ENCODE measurements at regions not wholly inside any gene's neighbourhood (a gene's known extent, or its start where the extent isn't known, plus 50 kb on each side); places are given as distances from the start of the nearest gene placed in this dataset.

- no peaks in the 10 kb centered on the region for H3K9me3 ChIP-seq (ENCODE audit: control insufficient read depth in 1 of 2, low read length in 2 of 2)
- Mint-ChIP-seq H3K9me3 (peaks cover 0 to 3% (median 0%) of the 10 kb centered on the region in 8 donors), H3K4me3 (no peak overlapping the region), H3K36me3 (no peaks in the 10 kb centered on the region), H3K4me1 (no peaks in the 10 kb centered on the region), H3K27ac (no peak overlapping the region), H3K27me3 (peaks cover 0 to 2% of the 10 kb centered on the region in 2 donors)
- no peaks in the 10 kb centered on the region for H3K4me1 ChIP-seq (ENCODE audit: insufficient read depth, low read length)
- intact Hi-C loops (cut with micrococcal nuclease) = no loop called here
- H3K27ac ChIP-seq (ENCODE audit: low read depth, low read length) = no peak overlapping the region
- POLR2A ChIA-PET (ENCODE audit: partially characterized antibody) = no interaction called here
- no peaks in the 10 kb centered on the region for H3K36me3 ChIP-seq (ENCODE audit: insufficient read depth, low read length)
- no peaks in the 10 kb centered on the region for H3K27me3 ChIP-seq (ENCODE audit: insufficient read depth, low read length)
- H3K4me3 ChIP-seq (ENCODE audit: low read length in 2 of 2) = no peak overlapping the region
- CTCF ChIA-PET (ENCODE audit: partially characterized antibody) = no interaction called here
- no peak for DNase-seq
These were observed 178.0 kb downstream of the TLR4 start for GRCh38 chr9:117882171-117882570.

DNA sequence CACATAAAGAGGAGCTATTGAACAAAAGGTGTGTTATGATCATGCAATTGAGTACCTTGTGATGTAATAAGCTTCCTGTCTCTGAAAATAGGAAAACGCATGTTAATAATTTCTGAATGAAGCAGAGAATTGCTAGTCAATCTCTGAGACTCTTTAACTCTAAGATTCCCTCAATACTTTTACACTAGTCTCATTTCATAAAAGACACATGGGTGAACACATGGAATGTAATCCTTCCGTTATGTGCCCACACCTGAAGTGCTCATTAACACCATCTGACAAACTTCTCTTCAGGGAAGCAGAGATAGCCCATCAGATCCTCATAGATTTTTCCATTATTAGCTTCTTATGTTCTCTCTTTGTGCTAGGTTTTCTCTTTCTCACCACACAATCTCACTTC lies 182.4 kb downstream of the TLR4 start:
- no peak overlapping the region for H3K27ac Mint-ChIP-seq
- POLR2A ChIA-PET (ENCODE audit: partially characterized antibody) = no interaction called here
- no peaks in the 10 kb centered on the region for H3K36me3 Mint-ChIP-seq
- intact Hi-C loops (cut with micrococcal nuclease) = no loop called here
- Histone ChIP-seq H3K9me3 (ENCODE audit: control insufficient read depth in 1 of 2, low read length in 2 of 2) (no peaks in the 10 kb centered on the region), H3K4me1 (ENCODE audit: insufficient read depth, low read length) (no peaks in the 10 kb centered on the region), H3K27ac (ENCODE audit: low read depth, low read length) (no peak overlapping the region), H3K36me3 (ENCODE audit: insufficient read depth, low read length) (no peaks in the 10 kb centered on the region), H3K4me3 (ENCODE audit: low read length in 2 of 2) (no peak overlapping the region), H3K27me3 (ENCODE audit: insufficient read depth, low read length) (no peaks in the 10 kb centered on the region)
- CTCF ChIA-PET (ENCODE audit: partially characterized antibody) = no interaction called here
- no peaks in the 10 kb centered on the region for H3K27me3 Mint-ChIP-seq
- no peaks in the 10 kb centered on the region for H3K4me1 Mint-ChIP-seq
- H3K4me3 Mint-ChIP-seq = no peak overlapping the region
- H3K9me3 Mint-ChIP-seq = peaks cover 0 to 3% (median 0%) of the 10 kb centered on the region in 8 donors
- DNase-seq = no peak

DNA sequence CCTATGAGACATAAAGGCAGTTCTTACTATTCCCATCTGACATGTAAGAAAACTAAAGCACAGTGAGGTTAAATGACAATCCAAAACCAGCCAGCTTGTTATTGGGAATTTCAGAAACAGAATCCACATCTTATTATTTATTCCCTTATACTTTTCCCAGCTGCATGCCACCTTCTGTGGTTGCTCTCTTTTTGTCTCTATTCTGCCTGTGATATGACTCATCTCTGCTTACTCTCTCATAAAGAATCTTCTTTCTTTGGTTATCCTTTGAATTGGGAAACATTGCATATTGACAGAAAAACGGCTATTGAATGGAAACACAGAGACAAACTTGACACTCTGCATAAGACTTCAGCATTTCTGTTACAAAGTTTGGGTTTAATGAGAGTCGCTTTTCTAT lies 183.2 kb downstream of the TLR4 start:
- DNase-seq = no peak
- Mint-ChIP-seq H3K36me3 (no peaks in the 10 kb centered on the region), H3K27ac (no peak overlapping the region), H3K9me3 (peaks cover 0 to 2% (median 0%) of the 10 kb centered on the region in 8 donors), H3K27me3 (no peaks in the 10 kb centered on the region), H3K4me1 (no peaks in the 10 kb centered on the region), H3K4me3 (no peak overlapping the region)
- Histone ChIP-seq H3K36me3 (ENCODE audit: insufficient read depth, low read length) (no peaks in the 10 kb centered on the region), H3K27me3 (ENCODE audit: insufficient read depth, low read length) (no peaks in the 10 kb centered on the region), H3K4me3 (ENCODE audit: low read length in 2 of 2) (no peak overlapping the region), H3K27ac (ENCODE audit: low read depth, low read length) (no peak overlapping the region), H3K9me3 (ENCODE audit: control insufficient read depth in 1 of 2, low read length in 2 of 2) (no peaks in the 10 kb centered on the region), H3K4me1 (ENCODE audit: insufficient read depth, low read length) (no peaks in the 10 kb centered on the region)
- intact Hi-C loops (cut with micrococcal nuclease) = no loop called here
- ChIA-PET POLR2A (ENCODE audit: partially characterized antibody) (no interaction called here), CTCF (ENCODE audit: partially characterized antibody) (no interaction called here)

DNA sequence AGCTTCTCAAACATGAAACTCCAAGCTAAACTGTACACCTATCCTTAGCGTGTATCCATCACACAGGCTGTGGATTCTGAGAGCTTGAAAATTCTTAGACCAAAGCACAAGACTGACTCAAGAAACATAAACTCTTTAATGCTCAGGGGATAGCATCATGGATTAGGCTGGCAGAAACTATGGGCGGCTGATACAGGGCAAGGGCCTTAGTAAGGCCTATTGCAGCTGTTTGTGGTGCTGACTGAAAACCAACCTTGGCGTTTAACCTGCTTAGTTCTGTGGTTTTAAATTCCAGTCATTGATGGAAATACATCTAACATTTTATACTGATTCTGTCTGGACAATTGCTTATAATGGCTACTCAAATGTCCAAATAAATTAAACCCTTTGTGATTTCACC lies 183.7 kb downstream of the TLR4 start:
- no peaks in the 10 kb centered on the region for H3K4me1 ChIP-seq (ENCODE audit: insufficient read depth, low read length)
- ChIA-PET POLR2A (ENCODE audit: partially characterized antibody) (no interaction called here), CTCF (ENCODE audit: partially characterized antibody) (no interaction called here)
- no peak overlapping the region for H3K4me3 ChIP-seq (ENCODE audit: low read length in 2 of 2)
- no peaks in the 10 kb centered on the region for H3K4me1 Mint-ChIP-seq
- H3K9me3 Mint-ChIP-seq = peaks cover 0 to 2% (median 0%) of the 10 kb centered on the region in 8 donors
- H3K27ac ChIP-seq (ENCODE audit: low read depth, low read length) = no peak overlapping the region
- H3K9me3 ChIP-seq (ENCODE audit: control insufficient read depth in 1 of 2, low read length in 2 of 2) = no peaks in the 10 kb centered on the region
- H3K27me3 Mint-ChIP-seq = no peaks in the 10 kb centered on the region
- H3K36me3 Mint-ChIP-seq = no peaks in the 10 kb centered on the region
- H3K36me3 ChIP-seq (ENCODE audit: insufficient read depth, low read length) = no peaks in the 10 kb centered on the region
- H3K27me3 ChIP-seq (ENCODE audit: insufficient read depth, low read length) = no peaks in the 10 kb centered on the region
- intact Hi-C loops (cut with micrococcal nuclease) = no loop called here
- H3K4me3 Mint-ChIP-seq = no peak overlapping the region
- DNase-seq = no peak
- no peak overlapping the region for H3K27ac Mint-ChIP-seq

DNA sequence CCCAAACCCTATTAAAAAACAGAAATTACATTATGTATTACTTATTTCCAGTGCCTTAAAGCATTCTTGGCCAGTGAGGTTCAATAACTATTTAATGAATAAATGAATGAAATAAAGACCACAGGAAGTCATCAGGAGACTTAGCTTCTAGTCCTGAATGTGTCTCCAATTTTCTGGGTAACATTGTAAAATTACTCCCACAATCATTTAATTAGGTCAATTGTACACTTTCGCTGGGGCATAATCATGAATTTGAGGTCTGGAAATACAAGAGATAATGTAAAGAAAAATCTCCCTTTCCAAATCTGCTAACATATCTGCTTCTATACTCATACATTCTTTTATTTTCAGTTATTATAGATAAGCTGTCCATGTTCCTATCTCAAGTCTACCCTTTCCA lies 199.2 kb downstream of the TLR4 start:
- Mint-ChIP-seq H3K27ac (no peak overlapping the region), H3K27me3 (peaks cover 0 to 7% of the 10 kb centered on the region in 2 donors)
- CTCF ChIA-PET (ENCODE audit: partially characterized antibody) = no interaction called here

GRCh38 chr9:117906763-117907162 lies 202.6 kb downstream of the TLR4 start:
- Mint-ChIP-seq H3K4me1 (no peaks in the 10 kb centered on the region), H3K27me3 (peaks cover 0 to 7% of the 10 kb centered on the region in 2 donors), H3K4me3 (no peak overlapping the region), H3K36me3 (no peaks in the 10 kb centered on the region), H3K9me3 (peaks cover 3 to 36% (median 27%) of the 10 kb centered on the region in 8 donors), H3K27ac (no peak overlapping the region)
- Histone ChIP-seq H3K4me3 (ENCODE audit: low read length in 2 of 2) (no peak overlapping the region), H3K27me3 (ENCODE audit: insufficient read depth, low read length) (no peaks in the 10 kb centered on the region), H3K4me1 (ENCODE audit: insufficient read depth, low read length) (no peaks in the 10 kb centered on the region), H3K36me3 (ENCODE audit: insufficient read depth, low read length) (no peaks in the 10 kb centered on the region), H3K27ac (ENCODE audit: low read depth, low read length) (no peak overlapping the region), H3K9me3 (ENCODE audit: control insufficient read depth in 1 of 2, low read length in 2 of 2) (no peaks in the 10 kb centered on the region)
- ChIA-PET POLR2A (ENCODE audit: partially characterized antibody) (no interaction called here), CTCF (ENCODE audit: partially characterized antibody) (no interaction called here)
- DNase-seq = no peak
- intact Hi-C loops (cut with micrococcal nuclease) = no loop called here

More for the DNA sequence above, 199.2 kb downstream of the TLR4 start:
- H3K27ac ChIP-seq (ENCODE audit: low read depth, low read length) = no peak overlapping the region
- no peaks in the 10 kb centered on the region for H3K27me3 ChIP-seq (ENCODE audit: insufficient read depth, low read length)
- Mint-ChIP-seq H3K4me3 (no peak overlapping the region), H3K36me3 (no peaks in the 10 kb centered on the region), H3K9me3 (peaks cover 0 to 10% (median 4%) of the 10 kb centered on the region in 8 donors), H3K4me1 (no peaks in the 10 kb centered on the region)
- H3K4me1 ChIP-seq (ENCODE audit: insufficient read depth, low read length) = no peaks in the 10 kb centered on the region
- H3K9me3 ChIP-seq (ENCODE audit: control insufficient read depth in 1 of 2, low read length in 2 of 2) = no peaks in the 10 kb centered on the region
- no peaks in the 10 kb centered on the region for H3K36me3 ChIP-seq (ENCODE audit: insufficient read depth, low read length)
- POLR2A ChIA-PET (ENCODE audit: partially characterized antibody) = no interaction called here
- H3K4me3 ChIP-seq (ENCODE audit: low read length in 2 of 2) = no peak overlapping the region
- no peak for DNase-seq
- intact Hi-C loops (cut with micrococcal nuclease) = no loop called here

DNA sequence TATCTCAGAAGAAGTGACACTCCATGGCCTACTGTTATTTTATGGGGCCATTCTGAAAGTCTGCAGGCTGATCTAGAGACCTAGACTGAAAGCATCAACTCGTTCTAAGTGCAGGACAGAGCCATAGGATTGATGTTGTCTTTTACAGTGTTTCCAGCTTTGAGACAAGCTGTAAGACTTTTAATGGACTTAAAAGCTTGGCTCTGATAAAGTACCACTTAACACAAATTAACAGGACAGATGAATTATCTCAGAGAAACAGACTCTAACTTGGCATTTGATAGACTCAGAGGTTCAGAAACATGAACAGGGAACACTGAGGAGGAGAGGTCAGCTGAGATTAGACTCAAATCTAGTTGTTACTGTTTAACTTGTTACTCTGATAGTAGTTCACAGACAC lies 203.2 kb downstream of the TLR4 start:
- H3K27ac Mint-ChIP-seq = no peak overlapping the region
- Histone ChIP-seq H3K27ac (ENCODE audit: low read depth, low read length) (no peak overlapping the region), H3K36me3 (ENCODE audit: insufficient read depth, low read length) (no peaks in the 10 kb centered on the region), H3K9me3 (ENCODE audit: control insufficient read depth in 1 of 2, low read length in 2 of 2) (no peaks in the 10 kb centered on the region), H3K27me3 (ENCODE audit: insufficient read depth, low read length) (no peaks in the 10 kb centered on the region), H3K4me1 (ENCODE audit: insufficient read depth, low read length) (no peaks in the 10 kb centered on the region), H3K4me3 (ENCODE audit: low read length in 2 of 2) (no peak overlapping the region)
- H3K9me3 Mint-ChIP-seq = peaks cover 3 to 40% (median 29%) of the 10 kb centered on the region in 8 donors
- DNase-seq = no peak
- no peaks in the 10 kb centered on the region for H3K4me1 Mint-ChIP-seq
- intact Hi-C loops (cut with micrococcal nuclease) = no loop called here
- H3K4me3 Mint-ChIP-seq = no peak overlapping the region
- CTCF ChIA-PET (ENCODE audit: partially characterized antibody) = no interaction called here
- H3K36me3 Mint-ChIP-seq = no peaks in the 10 kb centered on the region
- POLR2A ChIA-PET (ENCODE audit: partially characterized antibody) = no interaction called here
- H3K27me3 Mint-ChIP-seq = peaks cover 0 to 7% of the 10 kb centered on the region in 2 donors

DNA sequence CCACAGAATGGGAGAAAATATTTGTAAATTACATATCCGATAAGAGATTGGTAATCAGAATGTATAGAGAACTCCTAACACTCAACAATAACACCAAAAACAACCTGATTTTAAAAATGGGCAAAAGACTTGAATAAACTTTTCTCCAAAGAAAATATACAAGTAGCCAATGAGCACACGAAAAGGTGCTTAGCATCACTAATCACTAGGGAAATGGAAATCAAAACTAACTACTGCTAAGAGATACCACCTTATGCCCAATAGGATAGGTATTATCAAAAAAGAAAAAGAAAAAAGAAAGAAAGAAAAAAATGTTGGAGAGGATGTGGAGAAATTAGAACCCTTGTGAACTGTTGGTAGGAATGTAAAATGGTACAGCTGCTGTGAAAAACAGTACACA lies 212.1 kb downstream of the TLR4 start:
- Mint-ChIP-seq H3K27me3 (no peaks in the 10 kb centered on the region), H3K9me3 (peaks cover 3 to 16% (median 11%) of the 10 kb centered on the region in 8 donors), H3K36me3 (no peaks in the 10 kb centered on the region), H3K27ac (no peak overlapping the region), H3K4me3 (no peak overlapping the region), H3K4me1 (no peaks in the 10 kb centered on the region)
- intact Hi-C loops (cut with micrococcal nuclease) = no loop called here
- Histone ChIP-seq H3K27me3 (ENCODE audit: insufficient read depth, low read length) (no peaks in the 10 kb centered on the region), H3K36me3 (ENCODE audit: insufficient read depth, low read length) (no peaks in the 10 kb centered on the region), H3K27ac (ENCODE audit: low read depth, low read length) (no peak overlapping the region), H3K9me3 (ENCODE audit: control insufficient read depth in 1 of 2, low read length in 2 of 2) (no peaks in the 10 kb centered on the region), H3K4me3 (ENCODE audit: low read length in 2 of 2) (no peak overlapping the region), H3K4me1 (ENCODE audit: insufficient read depth, low read length) (no peaks in the 10 kb centered on the region)
- POLR2A ChIA-PET (ENCODE audit: partially characterized antibody) = no interaction called here
- CTCF ChIA-PET (ENCODE audit: partially characterized antibody) = no interaction called here
- DNase-seq = no peak

All from CD4-positive, alpha-beta memory T cell (primary cell).